Neural progenitor cell (in vitro differentiated cells): ENCODE measurements at regions not wholly inside any gene's neighbourhood (a gene's known extent, or its start where the extent isn't known, plus 50 kb on each side); places are given as distances from the start of the nearest gene placed in this dataset.

Source experiments
- DNase-seq: peaks from one replicate; pipeline ENCODE4 v3.0.0-alpha.2; 2016; ENCODE audit warnings: low spot score
- H2AFZ ChIP-seq: fragments of 200-600 bp; sonication (generic); replicated peaks from 2 replicates; pipeline ENCODE4 v1.6.1; 2016; ENCODE audit warnings: antibody characterized with exemption
- H3F3A ChIP-seq: fragments of 200-600 bp; sonication (generic); 2 replicates; pipeline ENCODE4 v1.6.1; 2016; ENCODE audit warnings: antibody characterized with exemption, low read depth
- H3K27ac ChIP-seq: fragments of 200-600 bp; sonication (generic); 2 replicates; pipeline ENCODE4 v1.5.1; 2016; ENCODE audit warnings: mild to moderate bottlenecking
- H3K27me3 ChIP-seq: fragments of 200-600 bp; sonication (generic); 2 replicates; pipeline ENCODE4 v1.6.1; 2016; ENCODE audit warnings: mild to moderate bottlenecking, moderate library complexity
- H3K36me3 ChIP-seq: fragments of 200-600 bp; sonication (generic); 2 replicates; pipeline ENCODE4 v1.5.1; 2016
- H3K4me1 ChIP-seq: fragments of 200-600 bp; sonication (generic); 2 replicates; pipeline ENCODE4 v1.6.1; 2016; ENCODE audit warnings: mixed run types
- H3K4me2 ChIP-seq: fragments of 200-600 bp; sonication (generic); 2 replicates; pipeline ENCODE4 v1.6.1; 2016
- H3K4me3 ChIP-seq: fragments of 200-600 bp; sonication (generic); 2 replicates; pipeline ENCODE4 v1.5.1; 2016
- H3K79me2 ChIP-seq: fragments of 200-600 bp; sonication (generic); 2 replicates; pipeline ENCODE4 v1.6.1; 2016; ENCODE audit warnings: low read depth
- H3K9ac ChIP-seq: fragments of 200-600 bp; sonication (generic); 2 replicates; pipeline ENCODE4 v1.6.1; 2016
- H3K9me3 ChIP-seq: fragments of 200-600 bp; sonication (generic); 2 replicates; pipeline ENCODE4 v1.5.1; 2016; ENCODE audit warnings: low read depth
- H4K20me1 ChIP-seq: fragments of 200-600 bp; sonication (generic); 2 replicates; pipeline ENCODE4 v1.6.1; 2016; ENCODE audit warnings: low read depth
- H3K27ac Mint-ChIP-seq: 3 replicates; pipeline ENCODE4 v1.8.0; 2021; ENCODE audit warnings: mixed read lengths
- H3K27me3 Mint-ChIP-seq: 2 replicates; pipeline ENCODE4 v1.8.0; 2022; ENCODE audit warnings: low read depth, mild to moderate bottlenecking, inconsistent platforms, moderate library complexity, mixed read lengths; ENCODE audit not compliant: insufficient read depth
- H3K36me3 Mint-ChIP-seq: 3 replicates; pipeline ENCODE4 v1.8.0; 2021; ENCODE audit warnings: mixed read lengths
- H3K4me1 Mint-ChIP-seq: 3 replicates; pipeline ENCODE4 v1.8.0; 2021; ENCODE audit warnings: mixed read lengths
- H3K4me3 Mint-ChIP-seq: 3 replicates; pipeline ENCODE4 v1.8.0; 2021; ENCODE audit warnings: mild to moderate bottlenecking, moderate library complexity, mixed read lengths
- H3K9me3 Mint-ChIP-seq: 3 replicates; pipeline ENCODE4 v1.8.0; 2020; ENCODE audit warnings: mixed read lengths
- CTCF ChIP-seq: fragments of 200-600 bp; sonication (generic); IDR thresholded peaks from 2 replicates; pipeline ENCODE4 v1.5.1; 2017; ENCODE audit warnings: antibody characterized with exemption, mild to moderate bottlenecking
- EZH2 ChIP-seq: fragments of 200-600 bp; sonication (generic); IDR thresholded peaks from 2 replicates; pipeline ENCODE4 v1.6.1; 2017; ENCODE audit warnings: antibody characterized with exemption, mild to moderate bottlenecking, moderate library complexity
- EZH2phosphoT487 ChIP-seq: fragments of 200-600 bp; sonication (generic); IDR thresholded peaks from 2 replicates; pipeline ENCODE4 v1.6.1; 2017; ENCODE audit warnings: antibody characterized with exemption

GRCh38 chr3:139793408-139793807, 115.6 kb upstream of the NMNAT3 start:
- Histone ChIP-seq H4K20me1 (no peaks in the 10 kb centered on the region), H3K79me2 (no peaks in the 10 kb centered on the region), H3F3A (no peaks in the 10 kb centered on the region), H2AFZ (no peak overlapping the region), H3K4me1 (no peaks in the 10 kb centered on the region), H3K36me3 (no peaks in the 10 kb centered on the region), H3K9me3 (no peaks in the 10 kb centered on the region), H3K27ac (no peak overlapping the region), H3K4me3 (no peak overlapping the region), H3K27me3 (no peaks in the 10 kb centered on the region), H3K9ac (no peak overlapping the region), H3K4me2 (no peak overlapping the region)
- no peak for DNase-seq
- peaks cover 5% of the 10 kb centered on the region for H3K4me1 Mint-ChIP-seq
- H3K4me3 Mint-ChIP-seq = no peak overlapping the region
- TF ChIP-seq CTCF (no peak), EZH2phosphoT487 (no peak), EZH2 (no peak)
- no peaks in the 10 kb centered on the region for H3K9me3 Mint-ChIP-seq
- H3K36me3 Mint-ChIP-seq = no peaks in the 10 kb centered on the region
- peaks cover 4% of the 10 kb centered on the region for H3K27me3 Mint-ChIP-seq
- no peak overlapping the region for H3K27ac Mint-ChIP-seq

DNA sequence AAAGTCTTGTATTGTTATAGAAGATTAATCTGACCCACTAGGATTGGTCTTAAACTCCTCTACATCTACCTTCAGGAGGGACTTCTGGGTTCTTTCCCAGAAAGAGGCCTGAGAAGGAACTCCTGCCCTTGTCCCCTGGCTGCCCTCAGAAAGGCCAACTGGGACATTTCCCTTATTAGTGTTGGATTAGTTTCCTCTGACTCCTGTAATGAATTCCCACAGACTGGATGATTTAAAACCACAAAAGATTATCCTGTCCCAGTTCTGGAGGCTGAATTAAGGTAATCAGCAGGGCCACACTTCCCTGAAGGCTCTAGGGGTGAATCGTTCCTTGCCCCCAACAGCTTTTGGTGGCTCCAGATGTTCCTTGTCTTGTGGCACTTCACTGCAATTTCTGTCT, 102.8 kb upstream of the NMNAT3 start:
- TF ChIP-seq EZH2phosphoT487 = no peak
- no peak for TF ChIP-seq CTCF
- TF ChIP-seq EZH2 = no peak
- H4K20me1 ChIP-seq = no peaks in the 10 kb centered on the region
- no peak overlapping the region for H3K9ac ChIP-seq
- no peak overlapping the region for H3K4me3 ChIP-seq
- no peaks in the 10 kb centered on the region for H3K9me3 ChIP-seq
- no peak overlapping the region for H3K27ac ChIP-seq
- no peak overlapping the region for H3K27ac Mint-ChIP-seq
- no peaks in the 10 kb centered on the region for H3K9me3 Mint-ChIP-seq
- no peaks in the 10 kb centered on the region for H3K4me1 Mint-ChIP-seq
- H2AFZ ChIP-seq = no peak overlapping the region
- no peak overlapping the region for H3K4me3 Mint-ChIP-seq
- no peaks in the 10 kb centered on the region for H3K4me1 ChIP-seq
- DNase-seq = no peak
- no peaks in the 10 kb centered on the region for H3K79me2 ChIP-seq
- H3K27me3 Mint-ChIP-seq = no peaks in the 10 kb centered on the region
- no peak overlapping the region for H3K4me2 ChIP-seq
- no peaks in the 10 kb centered on the region for H3K36me3 Mint-ChIP-seq
- H3F3A ChIP-seq = no peaks in the 10 kb centered on the region
- H3K36me3 ChIP-seq = no peaks in the 10 kb centered on the region
- H3K27me3 ChIP-seq = no peaks in the 10 kb centered on the region

DNA sequence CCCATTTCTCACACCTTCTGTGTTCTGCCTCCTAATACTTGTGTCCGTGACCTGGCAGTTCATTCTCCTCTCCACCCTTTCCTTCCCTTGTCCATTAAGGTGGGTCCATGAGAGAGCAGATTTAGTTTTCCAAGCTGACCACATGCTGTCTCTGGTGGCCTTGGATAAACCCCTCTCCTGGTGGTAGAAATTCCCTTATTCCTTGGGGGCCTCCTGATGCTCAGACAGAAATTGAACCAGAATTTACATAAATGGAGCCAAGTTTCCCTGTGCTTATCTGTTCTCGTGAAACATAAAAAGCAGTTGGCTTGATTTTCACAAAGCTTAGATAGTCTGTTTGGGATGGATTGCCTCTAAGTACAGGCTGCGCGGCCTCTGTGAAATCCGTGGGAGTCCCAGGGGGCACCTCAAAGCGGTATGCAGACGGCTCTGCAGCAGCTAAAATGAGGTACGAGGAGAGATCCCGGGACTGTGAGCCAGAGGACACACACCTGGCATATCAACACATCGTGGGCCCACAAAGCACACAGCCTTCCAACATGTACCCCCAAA, 101.0 kb upstream of the NMNAT3 start:
- Mint-ChIP-seq H3K9me3 (no peaks in the 10 kb centered on the region), H3K36me3 (no peaks in the 10 kb centered on the region), H3K27ac (no peak overlapping the region), H3K4me3 (no peak overlapping the region), H3K27me3 (peaks cover 2% of the 10 kb centered on the region), H3K4me1 (peaks cover 13% of the 10 kb centered on the region)
- Histone ChIP-seq H3F3A (peaks cover 9% of the 10 kb centered on the region), H4K20me1 (no peaks in the 10 kb centered on the region), H3K27ac (no peak overlapping the region), H3K4me3 (no peak overlapping the region), H3K4me1 (peaks cover 12% of the 10 kb centered on the region), H3K9ac (no peak overlapping the region), H3K9me3 (no peaks in the 10 kb centered on the region), H2AFZ (no peak overlapping the region), H3K36me3 (no peaks in the 10 kb centered on the region), H3K79me2 (no peaks in the 10 kb centered on the region), H3K27me3 (no peaks in the 10 kb centered on the region), H3K4me2 (no peak overlapping the region)
- DNase-seq = no peak
- TF ChIP-seq EZH2phosphoT487 (no peak), CTCF (no peak)
